K562 (cell line): ENCODE measurements at regions not wholly inside any gene's neighbourhood (a gene's known extent, or its start where the extent isn't known, plus 50 kb on each side); places are given as distances from the start of the nearest gene placed in this dataset.

Source experiments
- ATAC-seq: fragments of 200-7000 bp; cut with Tn5 transposase; 3 replicates; pipeline ENCODE4 v1.9.1; 2020; ENCODE audit warnings: moderate library complexity
- BruUV-seq: library from RNA; stranded (reverse); fragments of 400-500 nt; replicated peaks from 2 replicates; lab custom pipeline; 2021; lab: Mats Ljungman, UMichigan
- CTCF ChIA-PET: fragments of 300-600 bp; formaldehyde crosslinking; extraction: SDS; loops from one replicate; lab custom pipeline; 2021; ENCODE audit warnings: low intra/inter-chr PET ratio; lab: Yijun Ruan, JAX
- POLR2A ChIA-PET: fragments of 300-600, 350-650 bp; sonication (Branson Sonifier 250); formaldehyde crosslinking; extraction: SDS; loops from one replicate; lab custom pipeline; 2021; ENCODE audit warnings: antibody characterized with exemption, inconsistent platforms; lab: Yijun Ruan, JAX
- DNase-seq, 4 experiments: peaks; one replicate each; pipeline versions ENCODE4 v3.0.0 to v3.0.0-alpha.2; 2011 to 2018; ENCODE audit warnings: low spot score in 3 of 4, mixed read lengths in 3 of 4; ENCODE audit errors: extremely low read depth in 1 of 4
- FAIRE-seq: peaks from 2 replicates; lab custom pipeline; 2011; peaks lifted over from hg19 to GRCh38; lab: Jason Lieb, UNC
- H2AFZ ChIP-seq: 2 replicates; pipeline ENCODE4 v1.6.0; 2011; ENCODE audit warnings: low read depth, low read length, control low read depth, inconsistent platforms
- H3K27ac ChIP-seq: fragments of 200-600 bp; 3 replicates; pipeline ENCODE4 v1.8.0; 2011; ENCODE audit warnings: low read depth, mild to moderate bottlenecking, control low read depth, inconsistent platforms, low read length, moderate library complexity, mixed read lengths; ENCODE audit errors: extremely low read depth
- H3K27me3 ChIP-seq, 2 experiments: fragments of 300-600 bp in 1 of 2; 2 replicates in 1 of 2; 3 replicates in 1 of 2; pipeline versions ENCODE4 v1.6.0 to v1.8.0; 2011; ENCODE audit warnings: inconsistent platforms in 2 of 2, low read length in 2 of 2, mild to moderate bottlenecking in 1 of 2, mixed read lengths in 1 of 2, moderate library complexity in 1 of 2; ENCODE audit not compliant: control insufficient read depth in 2 of 2, insufficient read depth in 2 of 2
- H3K36me3 ChIP-seq: fragments of 300-600 bp; 3 replicates; pipeline ENCODE4 v1.8.0; 2011; ENCODE audit warnings: mild to moderate bottlenecking, low read length, inconsistent platforms; ENCODE audit not compliant: control insufficient read depth, insufficient read depth
- H3K4me1 ChIP-seq, 2 experiments: fragments of 200-600 bp in 1 of 2; replicated peaks in 1 of 2; 2 replicates in 1 of 2; 3 replicates in 1 of 2; pipeline versions ENCODE4 v1.5.1 to v1.8.0; 2011; ENCODE audit warnings: inconsistent platforms in 2 of 2, low read length in 2 of 2, mild to moderate bottlenecking in 1 of 2, mixed read lengths in 1 of 2, moderate library complexity in 1 of 2; ENCODE audit not compliant: control insufficient read depth in 2 of 2, insufficient read depth in 2 of 2
- H3K4me2 ChIP-seq: 2 replicates; pipeline ENCODE4 v1.6.1; 2011; ENCODE audit warnings: low read length, control low read depth, inconsistent platforms, mixed read lengths; ENCODE audit not compliant: insufficient read depth
- H3K4me3 ChIP-seq: fragments of 200-600 bp; sonication (generic), shearing (Covaris generic); 2 replicates; pipeline ENCODE4 v1.5.1; 2016; ENCODE audit warnings: control low read depth, inconsistent platforms
- H3K79me2 ChIP-seq: fragments of 200-600 bp; 3 replicates; pipeline ENCODE4 v1.8.0; 2011; ENCODE audit warnings: low read length, inconsistent platforms; ENCODE audit not compliant: control insufficient read depth, insufficient read depth
- H3K9ac ChIP-seq, 2 experiments: 2 replicates each; pipeline versions ENCODE4 v1.6.0 to v1.6.1; 2011; ENCODE audit warnings: low read depth in 2 of 2, low read length in 2 of 2, control low read depth in 1 of 2, inconsistent platforms in 1 of 2, mild to moderate bottlenecking in 1 of 2, mixed read lengths in 1 of 2; ENCODE audit not compliant: insufficient read depth in 1 of 2
- H3K9me1 ChIP-seq: one replicate; pipeline ENCODE4 v1.6.0; 2011; ENCODE audit warnings: inconsistent platforms, mild to moderate bottlenecking, low read length, moderate library complexity; ENCODE audit not compliant: control insufficient read depth, insufficient read depth
- H3K9me3 ChIP-seq: replicated peaks from 2 replicates; pipeline ENCODE4 v1.5.1; 2011; ENCODE audit warnings: low read depth, low read length, inconsistent platforms; ENCODE audit not compliant: control insufficient read depth, insufficient read depth
- H4K20me1 ChIP-seq: replicated peaks from 2 replicates; pipeline ENCODE4 v1.6.1; 2011; ENCODE audit warnings: low read length, inconsistent platforms, mixed read lengths; ENCODE audit not compliant: control insufficient read depth, insufficient read depth
- ELF4 ChIP-seq: fragments of 450-650 bp; formaldehyde crosslinking; IDR thresholded peaks from 2 replicates; pipeline ENCODE4 v1.4.0; 2022; ENCODE audit warnings: missing genetic modification characterization
- STAT5A ChIP-seq: IDR thresholded peaks from 2 replicates; pipeline ENCODE4 v1.6.1; 2012; ENCODE audit warnings: low read length, inconsistent platforms, borderline replicate concordance
- WGBS: fragments of 100-300 bp; shearing (Covaris generic); methylation state at CpG from one replicate; pipeline ENCODE4 v1.1.6; 2016; ENCODE audit warnings: low coverage, mixed read lengths; ENCODE audit not compliant: insufficient coverage; ENCODE audit errors: missing lambda C conversion rate; 5-methylcytosine and 5-hydroxymethylcytosine counted together
- in situ Hi-C: fragments of 300-500 bp; cut with MboI; formaldehyde crosslinking; loops from 4 replicates; pipeline ENCODE4 v1.15.0; 2018; ENCODE audit warnings: inconsistent platforms, mixed read lengths
- intact Hi-C: fragments of 100-400 bp; cut with micrococcal nuclease; formaldehyde crosslinking; loops from 2 replicates; pipeline ENCODE4 v1.14.2; 2022
- TF ChIP-seq, protein P1 (sequence below), 3 experiments: fragments of 200-800 bp in 1 of 3; fragments of 250-450 bp in 1 of 3; fragments of 450-650 bp in 1 of 3; sonication (Bioruptor Pico) in 1 of 3; sonication (Bioruptor generic) in 1 of 3; formaldehyde crosslinking in 1 of 3; IDR thresholded peaks; 2 replicates each; pipeline versions ENCODE4 v1.6.1 to v1.8.0; 2016 to 2022; ENCODE audit warnings: mild to moderate bottlenecking in 2 of 3, missing genetic modification characterization in 2 of 3, missing compliant biosample characterization in 1 of 3, moderate library complexity in 1 of 3

DNA sequence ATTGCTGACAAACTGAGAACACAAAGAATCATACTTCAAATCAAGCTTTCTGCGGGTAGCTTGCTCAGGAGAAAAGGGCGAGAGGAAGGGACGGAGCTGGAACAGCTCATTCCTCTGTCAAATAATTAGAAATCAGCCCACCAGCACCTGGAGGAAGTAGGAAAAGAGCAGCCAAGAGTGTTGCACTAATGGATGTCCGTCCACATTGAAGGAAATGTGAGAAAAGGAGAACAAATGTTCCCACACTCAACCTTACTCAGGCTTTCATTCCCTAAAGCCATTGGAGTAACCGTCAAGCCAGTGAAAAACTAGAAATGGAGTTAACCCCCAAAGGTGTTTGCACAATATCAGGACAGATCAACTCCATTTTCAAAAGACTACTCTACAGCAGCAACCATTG lies 233.0 kb upstream of the PRKD1 start:
- no peaks in the 10 kb centered on the region for H4K20me1 ChIP-seq
- no peaks in the 10 kb centered on the region for H3K9me1 ChIP-seq
- no peak for DNase-seq
- no peaks in the 10 kb centered on the region for H3K27me3 ChIP-seq
- H3K79me2 ChIP-seq: no peaks in the 10 kb centered on the region
- CTCF ChIA-PET: no interaction called here
- POLR2A ChIA-PET: no interaction called here
- H2AFZ ChIP-seq: no peak overlapping the region
- H3K9me3 ChIP-seq: no peaks in the 10 kb centered on the region
- H3K4me3 ChIP-seq: no peak overlapping the region
- FAIRE-seq: no peak
- no peak overlapping the region for H3K9ac ChIP-seq
- H3K27ac ChIP-seq: no peak overlapping the region
- in situ Hi-C loops: no loop called here
- no peaks in the 10 kb centered on the region for H3K4me1 ChIP-seq
- TF ChIP-seq ELF4 (CRISPR knock-in tag) (no peak), STAT5A (no peak)
- TF ChIP-seq, protein P1, sequence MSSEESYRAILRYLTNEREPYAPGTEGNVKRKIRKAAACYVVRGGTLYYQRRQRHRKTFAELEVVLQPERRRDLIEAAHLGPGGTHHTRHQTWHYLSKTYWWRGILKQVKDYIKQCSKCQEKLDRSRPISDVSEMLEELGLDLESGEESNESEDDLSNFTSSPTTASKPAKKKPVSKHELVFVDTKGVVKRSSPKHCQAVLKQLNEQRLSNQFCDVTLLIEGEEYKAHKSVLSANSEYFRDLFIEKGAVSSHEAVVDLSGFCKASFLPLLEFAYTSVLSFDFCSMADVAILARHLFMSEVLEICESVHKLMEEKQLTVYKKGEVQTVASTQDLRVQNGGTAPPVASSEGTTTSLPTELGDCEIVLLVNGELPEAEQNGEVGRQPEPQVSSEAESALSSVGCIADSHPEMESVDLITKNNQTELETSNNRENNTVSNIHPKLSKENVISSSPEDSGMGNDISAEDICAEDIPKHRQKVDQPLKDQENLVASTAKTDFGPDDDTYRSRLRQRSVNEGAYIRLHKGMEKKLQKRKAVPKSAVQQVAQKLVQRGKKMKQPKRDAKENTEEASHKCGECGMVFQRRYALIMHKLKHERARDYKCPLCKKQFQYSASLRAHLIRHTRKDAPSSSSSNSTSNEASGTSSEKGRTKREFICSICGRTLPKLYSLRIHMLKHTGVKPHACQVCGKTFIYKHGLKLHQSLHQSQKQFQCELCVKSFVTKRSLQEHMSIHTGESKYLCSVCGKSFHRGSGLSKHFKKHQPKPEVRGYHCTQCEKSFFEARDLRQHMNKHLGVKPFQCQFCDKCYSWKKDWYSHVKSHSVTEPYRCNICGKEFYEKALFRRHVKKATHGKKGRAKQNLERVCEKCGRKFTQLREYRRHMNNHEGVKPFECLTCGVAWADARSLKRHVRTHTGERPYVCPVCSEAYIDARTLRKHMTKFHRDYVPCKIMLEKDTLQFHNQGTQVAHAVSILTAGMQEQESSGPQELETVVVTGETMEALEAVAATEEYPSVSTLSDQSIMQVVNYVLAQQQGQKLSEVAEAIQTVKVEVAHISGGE (CRISPR knock-in tag; IDR thresholded peaks at IDR 0.05): peak in 1 of 3 experiments; percentile 67; a peak in 2 of 6 replicates
- WGBS: 0% methylated on average over 2 of the region's 5 CpGs
- no peak overlapping the region for H3K4me2 ChIP-seq
- BruUV-seq: no TSS peak
- H3K36me3 ChIP-seq: no peaks in the 10 kb centered on the region
- intact Hi-C loops: no loop called here
- ATAC-seq: no peak
